A172 (cell line): ENCODE measurements at regions not wholly inside any gene's neighbourhood (a gene's known extent, or its start where the extent isn't known, plus 50 kb on each side); places are given as distances from the start of the nearest gene placed in this dataset.
"Not testable (repeated sequence)": the region's sequence is repeated elsewhere in the genome, so short reads cannot be mapped to it uniquely, and the experiment has no call there.

Source experiments
- DNase-seq: peaks from one replicate; pipeline ENCODE4 v3.0.0-alpha.2; 2015; ENCODE audit warnings: low spot score

- DNase-seq: no peak
Observed at GRCh38 chr22:25487508-25487907, 77.0 kb upstream of the GRK3 start.

GRCh38 chr22:25488244-25489020 is 76.0 kb upstream of the GRK3 start:
- peak; percentile 77 for DNase-seq

DNA sequence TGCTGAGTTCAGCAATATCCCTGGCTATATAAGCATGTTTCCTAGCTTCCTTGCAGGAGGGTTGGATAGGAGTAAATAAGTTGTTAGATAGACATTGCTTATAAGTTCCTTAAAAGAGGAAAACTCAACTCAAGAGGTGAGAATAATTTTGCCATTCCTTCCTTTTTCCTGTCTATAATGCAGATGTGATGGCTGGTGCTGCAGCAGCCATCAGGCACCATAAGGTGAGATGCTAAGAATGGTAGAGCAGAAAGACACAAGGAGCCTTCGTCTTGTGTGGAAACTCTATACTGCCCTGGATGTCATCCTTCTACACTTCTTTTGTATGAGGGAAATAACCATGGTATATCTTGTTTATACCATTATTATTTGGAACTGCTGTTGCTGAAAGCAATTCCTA is 74.5 kb upstream of the GRK3 start:
- no peak for DNase-seq

DNA sequence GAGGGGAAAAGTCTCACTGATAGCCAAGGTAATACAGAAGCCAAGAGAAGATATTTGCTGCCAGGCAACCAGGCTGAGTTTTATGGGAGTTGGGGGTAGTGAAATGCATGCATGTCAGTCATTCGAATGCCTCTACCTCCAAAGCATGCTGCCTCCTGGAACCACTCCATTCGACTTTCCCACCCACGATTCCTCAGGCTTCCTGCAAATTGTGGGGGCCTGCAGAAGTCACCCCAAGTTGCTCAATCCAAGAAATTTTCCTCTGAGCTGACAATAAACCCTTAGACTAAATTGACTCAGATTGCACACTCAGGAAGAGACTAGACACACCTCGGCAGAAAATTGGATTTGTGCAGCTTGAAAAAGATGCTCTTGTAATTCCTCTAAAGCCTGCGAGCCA is 73.6 kb upstream of the GRK3 start:
- no peak for DNase-seq

- DNase-seq: no peak
Observed at GRCh38 chr22:25492162-25492561, 72.3 kb upstream of the GRK3 start.

DNA sequence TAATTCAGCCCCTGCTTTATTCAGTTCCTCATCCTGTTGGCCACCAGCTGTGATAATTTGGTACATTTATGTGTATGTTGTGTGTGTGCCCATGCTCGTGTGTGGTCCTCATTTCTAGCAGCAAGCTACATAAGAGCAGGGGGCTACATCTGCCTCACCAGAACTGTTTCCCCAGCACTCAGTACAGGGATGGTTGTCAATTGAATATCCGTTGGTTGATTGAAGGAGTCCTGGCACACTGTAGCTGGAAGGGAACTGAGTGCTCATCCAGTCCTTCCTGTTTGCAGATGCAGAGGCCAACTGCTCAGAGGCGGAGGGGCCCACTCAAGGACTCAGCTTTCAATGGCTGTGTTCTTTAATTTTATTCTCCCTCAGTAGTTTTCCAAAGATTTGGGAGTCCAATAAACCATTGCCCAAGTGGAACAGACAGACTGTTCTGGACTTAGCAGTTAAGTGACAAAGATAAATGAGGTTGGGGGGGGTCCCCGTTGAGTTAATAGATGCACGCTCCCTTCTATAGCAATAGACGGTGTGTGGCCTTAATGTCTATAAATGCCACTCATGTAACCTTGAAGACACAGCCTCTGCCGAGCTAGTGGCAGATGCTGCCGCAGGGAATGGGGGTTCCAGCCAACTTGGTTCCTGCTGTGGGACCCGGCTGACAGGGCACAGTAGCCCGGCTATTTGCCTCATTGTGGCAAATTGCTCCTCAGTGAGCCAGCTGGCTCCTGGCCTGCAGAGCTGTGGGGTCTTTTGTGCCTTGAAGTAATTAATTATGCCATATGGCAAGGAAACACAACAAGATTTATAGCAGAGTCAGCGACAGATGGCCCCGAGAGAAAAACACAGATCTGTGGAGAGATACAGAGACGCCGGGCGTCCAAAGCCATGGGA is 71.4 kb upstream of the GRK3 start:
- no peak for DNase-seq

DNA sequence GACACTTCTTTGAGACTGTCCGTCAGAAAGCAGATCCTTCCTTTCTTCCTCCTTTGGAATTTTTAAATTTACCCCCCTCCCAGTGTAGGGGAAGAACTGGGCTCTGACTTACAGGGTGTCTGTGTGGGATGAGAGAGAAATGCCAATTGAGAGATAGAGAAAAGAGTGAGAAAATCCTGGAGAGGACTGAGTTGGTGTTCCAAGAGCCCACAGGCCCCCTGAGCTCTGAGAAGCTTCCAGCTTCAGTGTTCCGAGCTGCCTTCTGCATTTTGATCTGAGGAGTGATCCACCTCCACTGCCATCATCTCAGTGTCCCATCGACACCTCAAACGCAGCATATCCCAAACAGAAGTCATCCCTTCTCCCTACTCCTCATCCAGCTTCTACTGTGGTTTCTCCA is 70.7 kb upstream of the GRK3 start:
- no peak for DNase-seq

- no peak for DNase-seq
Observed at GRCh38 chr22:25494774-25495173, 69.7 kb upstream of the GRK3 start.

DNA sequence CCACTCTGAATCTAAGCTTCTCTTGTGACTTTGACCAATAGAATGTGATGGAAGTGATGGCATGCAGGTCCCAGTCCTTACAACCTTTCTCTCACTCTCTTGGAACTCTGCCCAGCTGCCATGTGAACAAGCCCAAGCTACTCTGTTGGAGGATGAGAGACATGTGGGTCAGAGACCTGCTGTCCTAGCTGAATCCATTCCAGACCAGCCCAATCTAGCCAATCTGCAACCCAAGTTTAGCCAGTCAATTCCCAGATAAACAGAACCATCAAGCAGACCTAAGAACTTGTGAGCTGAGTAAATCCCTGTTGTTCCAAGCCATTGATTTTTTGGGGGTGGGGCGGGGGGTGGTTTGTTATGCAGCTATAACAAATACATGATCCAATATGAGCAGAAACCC is 69.2 kb upstream of the GRK3 start:
- DNase-seq: no peak

GRCh38 chr22:25496396-25497064 is 67.9 kb upstream of the GRK3 start:
- no peak for DNase-seq

DNA sequence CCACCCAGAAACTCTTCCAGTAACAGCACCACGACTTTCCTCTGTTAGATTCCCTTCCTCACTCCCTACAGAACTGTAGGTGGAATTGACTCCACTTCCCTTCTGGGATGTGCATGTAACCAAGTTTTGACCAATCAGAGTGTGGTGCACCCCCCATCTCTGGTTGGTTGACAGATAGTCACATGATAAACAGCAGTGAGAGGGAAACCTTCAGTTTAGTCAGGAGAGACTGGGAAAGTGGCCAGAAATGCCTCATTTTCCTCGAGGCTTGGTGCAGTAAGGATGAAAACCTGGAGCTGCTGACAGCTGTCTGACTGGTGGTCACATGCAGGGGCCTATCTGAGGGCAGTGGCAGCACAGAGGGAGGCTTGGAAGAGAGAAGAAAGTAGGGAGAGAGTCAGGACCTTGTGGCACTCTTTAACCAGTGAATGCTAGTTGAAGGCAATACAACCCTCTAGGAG is 67.3 kb upstream of the GRK3 start:
- DNase-seq: peak; percentile 4

- no peak for DNase-seq
Observed at GRCh38 chr22:25497716-25498115, 66.8 kb upstream of the GRK3 start.

DNA sequence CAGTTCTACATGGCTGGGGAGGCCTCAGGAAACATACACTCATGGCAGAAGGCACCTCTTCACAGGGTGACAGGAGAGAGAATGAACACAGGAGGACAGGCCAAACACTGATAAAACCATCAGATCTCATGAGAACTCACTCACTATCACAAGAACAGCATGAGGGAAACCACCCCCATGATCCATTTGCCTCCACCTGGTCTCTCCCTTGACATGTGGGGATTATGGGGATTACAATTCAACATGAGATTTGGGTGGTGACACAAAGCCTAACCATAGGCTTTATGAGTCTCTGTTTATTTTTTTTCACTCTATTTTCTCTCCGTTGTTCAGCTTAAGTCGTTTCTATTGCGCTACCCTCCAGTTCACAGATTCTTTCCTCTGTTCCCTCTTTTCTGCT is 63.8 kb upstream of the GRK3 start:
- DNase-seq: not testable (repeated sequence)

GRCh38 chr22:25504017-25504416 is 60.5 kb upstream of the GRK3 start:
- not testable (repeated sequence) for DNase-seq

- DNase-seq: no peak
Observed at GRCh38 chr22:25508161-25508560, 56.3 kb upstream of the GRK3 start.

DNA sequence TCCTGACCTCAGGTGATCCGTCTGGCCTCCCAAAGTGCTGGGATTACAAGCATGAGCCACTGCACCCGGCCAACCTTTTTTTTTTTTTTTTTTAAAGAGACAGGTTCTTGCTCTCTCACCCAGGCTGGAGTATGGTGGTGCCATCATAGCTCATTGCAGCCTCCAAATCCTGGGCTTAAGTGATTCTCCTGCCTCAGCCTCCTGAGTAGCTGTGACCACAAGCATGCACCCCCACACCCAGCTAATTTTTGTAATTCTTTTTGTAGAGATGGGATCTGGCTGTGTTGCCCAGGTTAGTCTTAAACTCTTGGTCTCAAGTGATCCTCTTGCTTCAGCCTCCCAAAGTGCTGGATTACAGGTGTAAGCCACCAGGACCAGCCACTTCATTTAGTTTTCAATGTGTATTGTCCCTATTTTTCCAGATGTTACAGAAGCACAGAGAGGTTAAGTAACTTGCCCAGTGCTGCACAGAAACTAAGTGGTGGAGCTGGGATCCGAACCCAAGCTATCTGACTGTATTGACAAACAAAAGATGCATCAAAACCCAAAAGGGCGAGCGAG is 55.6 kb upstream of the GRK3 start:
- DNase-seq: no peak

DNA sequence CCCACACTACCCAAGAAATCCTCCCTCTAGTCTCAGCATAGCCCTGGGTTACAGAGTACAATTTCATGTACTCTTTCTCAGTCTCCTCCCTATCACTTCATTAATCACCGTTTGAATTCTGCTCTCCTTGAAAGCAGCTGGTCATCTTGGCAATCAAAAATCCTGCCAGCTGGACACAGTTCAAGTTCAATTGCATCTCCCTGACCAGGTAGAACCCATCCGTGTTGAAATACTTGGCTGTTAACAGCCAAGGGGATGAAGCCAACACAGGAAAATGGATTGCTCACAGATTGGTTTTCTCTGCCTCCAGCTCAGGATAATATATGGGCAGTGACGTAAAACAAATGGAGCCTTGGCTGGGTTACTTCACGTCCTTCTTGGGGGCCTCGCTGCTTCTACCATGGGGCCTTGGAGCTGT is 55.1 kb upstream of the GRK3 start:
- no peak for DNase-seq

DNA sequence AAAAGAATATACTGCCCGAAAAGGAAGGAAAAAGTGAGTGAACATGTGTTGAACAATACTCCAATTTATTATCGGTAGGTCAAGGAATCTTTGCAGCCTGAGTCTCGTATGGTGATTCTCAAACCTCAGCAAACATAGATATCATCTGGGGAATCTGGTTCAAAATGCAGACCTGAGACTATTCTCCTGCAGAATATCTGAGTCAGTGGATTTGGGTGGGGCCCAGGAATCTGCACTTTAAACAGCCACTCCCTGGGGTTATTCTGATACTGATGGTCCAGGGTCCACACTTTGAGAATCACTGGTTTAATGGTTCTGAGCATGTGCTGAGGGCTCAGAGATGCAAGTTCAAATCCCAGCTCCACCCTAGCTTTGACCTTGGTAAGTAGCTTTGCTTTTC is 53.6 kb upstream of the GRK3 start:
- DNase-seq: no peak

DNA sequence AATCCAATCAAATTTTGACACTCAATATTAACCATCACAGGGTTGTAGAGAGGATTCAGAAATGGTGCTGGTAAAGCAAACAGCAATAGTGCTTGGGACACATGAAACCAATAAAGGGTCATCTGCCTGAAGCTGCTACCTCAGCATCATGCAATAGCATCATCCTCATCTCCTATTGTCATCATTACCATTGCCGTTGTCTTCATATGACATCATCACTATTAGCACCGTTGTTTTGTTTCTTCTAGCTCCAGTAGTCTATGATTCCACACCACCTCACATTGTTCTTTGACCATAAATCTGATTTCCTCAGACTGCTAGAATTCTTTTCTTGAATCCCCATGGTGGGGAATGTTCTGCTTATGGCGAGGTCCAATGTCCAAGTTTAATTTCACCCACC is 52.8 kb upstream of the GRK3 start:
- no peak for DNase-seq

DNA sequence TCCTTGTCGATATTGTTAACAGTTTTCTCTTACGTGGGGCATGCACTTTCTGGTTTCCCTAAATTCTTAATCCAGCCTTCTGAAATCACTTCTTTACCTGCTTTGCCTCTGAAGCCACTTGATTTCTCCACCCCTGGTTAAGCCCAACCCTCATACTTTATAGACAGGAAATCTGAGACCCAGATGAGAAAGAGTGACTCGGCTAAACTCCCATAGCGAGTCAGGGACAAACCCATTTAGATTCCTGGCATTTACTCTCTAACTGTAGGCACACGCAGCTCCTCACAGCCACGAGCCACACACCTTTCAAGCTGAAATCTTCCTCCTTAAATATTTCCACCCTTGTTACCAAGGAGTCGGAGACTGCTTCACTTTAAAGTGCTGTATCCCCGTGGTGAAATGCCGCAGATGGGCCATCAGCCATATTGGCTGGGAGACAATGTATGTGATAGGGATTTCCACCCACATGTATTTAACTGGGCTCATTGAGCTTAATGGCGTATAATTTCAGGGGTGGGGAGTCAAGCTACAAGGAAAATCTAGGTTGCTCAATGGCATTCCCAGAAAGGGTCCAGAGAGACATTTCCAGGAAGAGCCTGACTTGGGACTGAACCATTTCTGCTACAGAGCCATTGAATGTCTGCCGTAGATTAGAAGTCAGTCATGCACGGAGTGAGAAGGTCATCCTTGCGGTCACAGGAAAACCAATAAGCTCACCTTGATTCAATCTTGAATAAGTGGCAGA is 49.9 kb upstream of the GRK3 start:
- DNase-seq: peak; percentile 18
